DMS79 (cell line): ENCODE measurements at regions not wholly inside any gene's neighbourhood (a gene's known extent, or its start where the extent isn't known, plus 50 kb on each side); places are given as distances from the start of the nearest gene placed in this dataset.
A peak's percentile ranks its signal among the peaks of the same experiment; 100 is the strongest.
"Not testable (repeated sequence)": the region's sequence is repeated elsewhere in the genome, so short reads cannot be mapped to it uniquely, and the experiment has no call there.

ENCODE experiments used
- DNase-seq: peaks from one replicate; lab custom pipeline; 2025; lab: John Stamatoyannopoulos, UW

DNA sequence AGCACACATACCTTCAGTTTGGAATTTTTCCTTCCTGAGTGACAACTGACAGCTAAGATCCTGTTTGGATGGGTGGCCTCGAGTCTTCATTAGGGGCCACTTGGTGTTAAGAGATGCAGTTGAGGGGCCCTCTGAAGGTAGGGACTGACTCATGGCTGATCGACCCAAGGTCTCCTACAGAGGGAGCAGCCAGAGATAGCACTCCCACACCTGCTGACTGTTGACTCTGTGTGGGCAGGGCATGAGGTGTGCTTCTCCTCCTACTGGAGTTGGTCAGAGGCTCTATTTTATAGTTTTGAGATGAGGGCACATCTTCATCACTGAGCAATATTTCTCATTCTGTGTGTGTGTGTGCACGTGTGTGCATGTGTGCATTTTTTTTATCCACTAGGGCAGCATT lies 378.8 kb upstream of the PODXL start:
- no peak for DNase-seq

DNA sequence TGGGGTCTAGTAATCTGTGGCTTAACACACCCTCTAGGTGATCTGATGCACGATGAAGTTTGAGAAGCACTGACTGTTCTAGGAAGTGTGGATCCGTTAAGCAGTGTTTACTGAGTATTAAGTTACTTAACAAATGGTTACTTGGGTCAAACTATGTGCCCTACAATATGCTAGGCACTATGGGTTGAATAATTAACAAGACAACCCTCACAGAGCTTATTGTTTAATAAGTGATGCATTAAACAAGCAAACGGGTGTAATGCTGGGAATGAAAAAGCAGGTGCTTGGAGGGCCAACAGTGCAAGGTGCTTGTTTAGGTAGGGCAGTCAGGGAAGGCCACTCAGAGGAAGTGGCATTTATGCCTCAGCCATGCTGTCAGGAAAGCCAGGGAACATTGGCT lies 378.0 kb upstream of the PODXL start:
- DNase-seq: no peak

DNA sequence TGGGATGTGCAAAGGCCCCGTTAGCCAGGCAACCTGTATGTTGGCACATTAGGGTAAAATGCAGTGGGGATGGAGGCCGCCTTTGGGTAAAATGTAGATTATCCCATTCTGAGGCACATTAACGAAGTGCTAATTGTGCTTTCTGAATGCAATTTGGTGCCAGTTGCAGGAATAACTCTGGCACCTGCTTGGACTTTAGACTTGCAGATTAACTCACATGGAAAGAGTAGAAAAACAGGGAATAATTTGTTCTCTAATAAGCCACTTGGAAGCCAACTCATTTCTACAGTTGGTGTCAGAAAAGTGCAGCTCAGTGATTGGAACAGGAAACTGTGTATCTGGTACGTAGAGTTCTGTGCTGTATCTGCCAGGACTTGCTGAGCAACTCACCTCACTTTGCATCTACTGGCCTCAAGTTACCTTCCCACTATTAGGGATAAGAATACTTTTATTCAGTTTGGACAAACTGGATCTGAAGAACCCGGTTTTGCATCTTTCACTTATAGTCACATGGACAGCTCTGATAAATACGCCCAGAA lies 377.4 kb upstream of the PODXL start:
- DNase-seq: no peak

DNA sequence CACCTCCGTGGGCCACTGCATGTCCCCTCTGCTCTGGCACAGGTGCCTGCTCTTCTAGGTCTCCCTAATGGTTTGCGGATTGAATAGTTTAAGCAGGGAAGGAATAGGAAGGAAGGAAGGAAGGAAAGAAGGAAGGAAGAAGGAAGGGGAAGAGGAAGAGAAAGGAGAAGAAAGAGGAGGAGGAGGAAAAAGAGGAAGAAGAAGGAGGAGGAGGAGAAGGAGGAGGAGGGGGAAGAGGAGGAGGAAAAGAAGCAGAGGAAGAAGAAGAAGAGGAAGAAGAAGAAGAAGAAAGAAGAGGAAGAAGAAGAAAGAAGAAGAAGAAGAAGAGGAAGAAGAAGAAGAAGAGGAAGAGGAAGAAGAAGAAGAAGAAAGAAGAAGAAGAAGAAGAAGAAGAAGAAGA lies 376.8 kb upstream of the PODXL start:
- not testable (repeated sequence) for DNase-seq

DNA sequence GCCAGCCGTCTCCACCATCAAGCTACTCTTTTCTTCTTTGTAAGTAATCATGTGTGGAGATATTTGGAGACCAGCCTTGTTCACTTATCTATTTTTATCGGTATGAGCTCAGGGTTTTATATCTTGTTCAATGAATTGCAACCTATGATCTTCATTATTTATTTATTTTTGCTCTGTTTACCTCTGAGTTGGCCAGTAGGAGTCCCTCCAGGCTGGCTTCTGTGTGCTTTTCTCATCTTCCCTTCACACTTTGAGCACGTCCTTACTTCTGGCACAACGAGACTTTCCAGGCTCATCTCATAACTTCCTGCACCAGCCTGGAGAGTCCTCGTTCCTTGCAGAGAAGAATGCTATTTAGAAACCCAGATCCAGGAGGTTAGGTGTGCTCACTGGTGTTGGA lies 375.8 kb upstream of the PODXL start:
- no peak for DNase-seq

DNA sequence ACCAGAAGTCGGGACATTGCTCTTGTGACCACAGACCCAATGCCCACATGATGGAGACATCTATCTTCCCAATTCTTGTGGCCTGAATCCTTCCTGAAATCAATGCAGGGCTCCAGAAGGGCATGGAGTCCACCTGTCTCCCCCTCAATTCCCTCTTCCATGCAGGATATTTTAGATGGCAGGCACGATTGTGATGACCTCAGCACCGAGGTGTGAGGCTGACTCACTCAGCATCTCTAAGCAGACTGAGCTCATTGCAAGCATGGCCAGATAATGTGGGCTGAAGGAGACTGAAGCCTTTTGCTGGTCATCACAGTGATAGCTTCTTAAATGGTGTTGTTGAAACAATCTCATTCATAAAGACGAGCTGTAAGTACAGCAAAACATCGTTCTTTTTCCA lies 374.9 kb upstream of the PODXL start:
- no peak for DNase-seq

DNA sequence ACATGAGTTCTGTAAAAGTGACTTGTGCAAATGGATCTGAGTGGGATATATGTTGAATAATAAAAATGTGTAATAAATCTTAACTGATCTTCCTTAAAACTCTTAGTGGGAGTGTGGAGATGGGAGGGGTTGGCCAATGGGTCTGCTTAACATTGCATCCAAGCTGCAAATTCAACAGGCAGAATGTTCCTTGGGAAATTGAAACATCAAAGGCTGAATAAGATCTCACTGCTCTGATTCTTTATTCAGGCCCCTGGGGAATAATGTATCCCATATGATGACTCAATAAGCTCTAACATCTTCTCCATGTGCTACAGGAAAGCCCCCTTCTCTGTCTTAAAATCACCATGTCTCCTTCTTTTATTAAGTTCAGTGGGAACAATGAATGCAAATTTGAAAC lies 373.2 kb upstream of the PODXL start:
- DNase-seq: no peak

DNA sequence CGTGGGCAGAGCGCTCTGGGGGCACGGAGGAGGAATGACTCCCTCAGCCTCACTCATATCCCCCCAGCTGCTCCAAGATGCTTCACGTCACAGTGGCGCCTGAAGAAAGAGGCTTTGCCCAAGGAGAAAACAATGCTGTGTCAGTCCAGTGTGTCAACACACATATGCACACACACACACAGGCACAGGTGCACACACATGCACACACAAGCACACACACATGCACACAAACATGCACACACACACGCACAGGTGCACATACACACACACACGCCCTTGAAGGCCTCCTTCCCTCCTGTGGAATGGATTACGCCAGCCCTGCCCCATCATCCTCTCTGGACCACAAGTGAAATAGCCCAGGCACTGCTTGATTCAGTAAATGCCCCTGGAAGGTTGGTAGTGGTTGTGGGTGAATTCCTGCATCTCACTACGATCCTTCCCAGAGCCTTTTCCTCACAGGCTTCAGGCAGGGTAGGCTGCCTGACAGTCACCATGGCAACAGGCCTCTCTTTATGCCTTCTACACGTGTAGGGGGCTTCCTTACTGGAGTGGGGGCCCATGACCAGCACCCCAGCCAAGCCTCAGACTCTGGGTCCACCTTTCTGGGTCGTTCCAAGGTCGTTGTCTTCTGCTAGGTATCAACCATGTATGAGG lies 371.5 kb upstream of the PODXL start:
- DNase-seq: no peak

DNA sequence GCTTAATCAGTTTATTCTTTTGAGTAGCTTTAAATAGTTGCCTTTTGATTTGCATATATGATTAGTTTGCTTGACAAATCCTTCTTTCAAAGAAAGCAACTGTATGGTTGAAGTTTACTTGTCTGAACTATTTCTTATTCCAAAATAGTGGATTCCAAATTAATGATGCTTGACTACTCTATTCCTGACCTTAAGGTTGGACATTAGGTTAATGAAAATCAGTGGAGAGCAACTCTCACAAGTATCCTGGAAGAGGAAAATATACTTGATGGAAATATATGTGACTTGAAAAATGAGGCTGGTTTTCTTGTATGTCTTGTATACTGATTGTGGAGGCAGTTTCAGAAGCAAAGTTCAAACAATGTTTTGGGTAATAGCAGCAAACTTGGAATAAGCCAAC lies 369.2 kb upstream of the PODXL start:
- no peak for DNase-seq

DNA sequence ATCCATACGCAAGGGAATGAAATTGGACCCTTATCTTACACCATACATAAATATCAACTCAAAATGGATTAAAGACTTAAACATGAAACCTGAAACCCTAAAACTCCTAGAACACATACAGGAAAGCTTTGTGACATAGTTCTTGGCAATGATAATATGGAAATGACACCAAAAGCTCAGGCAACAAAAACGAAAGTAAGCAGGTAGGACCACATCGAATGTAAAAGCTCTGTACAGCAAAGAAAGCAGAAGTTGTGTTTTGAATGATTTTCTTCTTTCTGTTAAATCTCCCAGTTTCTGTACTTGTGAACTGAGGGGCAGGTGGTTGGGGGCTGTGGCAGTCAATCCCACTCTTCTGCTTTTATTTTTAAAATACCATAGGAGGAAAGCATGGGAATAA lies 368.4 kb upstream of the PODXL start:
- no peak for DNase-seq

DNA sequence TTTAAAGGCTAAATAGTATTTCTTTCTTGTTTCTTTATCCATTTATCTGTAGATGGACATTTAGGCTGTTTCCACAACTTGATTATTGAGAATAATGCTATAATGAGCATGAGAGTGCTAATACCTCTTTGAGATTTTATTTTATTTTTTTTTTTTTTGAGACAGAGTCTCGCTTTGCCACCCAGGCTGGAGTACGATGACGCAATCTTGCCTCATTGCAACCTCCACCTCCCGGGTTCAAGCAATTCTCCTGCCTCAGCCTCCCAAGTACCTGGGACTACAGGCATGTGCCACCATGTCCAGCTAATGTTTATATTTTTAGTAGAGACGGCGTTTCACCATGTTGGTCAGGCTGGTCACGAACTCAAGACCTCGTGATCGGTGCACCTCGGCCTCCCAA lies 366.5 kb upstream of the PODXL start:
- DNase-seq: not testable (repeated sequence)

DNA sequence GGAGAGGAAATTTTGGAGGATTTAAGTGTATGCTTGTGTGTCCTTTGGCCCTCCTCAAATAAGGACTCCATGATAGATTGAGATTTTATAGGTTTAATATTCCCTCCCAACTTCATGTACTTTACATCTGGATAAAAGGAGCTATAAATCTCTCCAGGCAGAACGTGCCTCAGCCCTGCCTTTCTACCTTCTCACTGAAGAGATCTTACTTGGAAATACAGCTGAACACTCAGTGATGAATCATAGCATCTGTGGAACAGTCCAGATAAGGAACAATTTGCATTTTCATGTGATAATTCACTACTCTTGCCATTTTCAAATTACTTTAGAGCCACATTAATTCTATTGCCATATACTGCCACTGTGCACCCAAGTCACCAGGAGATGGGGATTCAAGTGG lies 364.6 kb upstream of the PODXL start:
- peak; percentile 76 for DNase-seq

DNA sequence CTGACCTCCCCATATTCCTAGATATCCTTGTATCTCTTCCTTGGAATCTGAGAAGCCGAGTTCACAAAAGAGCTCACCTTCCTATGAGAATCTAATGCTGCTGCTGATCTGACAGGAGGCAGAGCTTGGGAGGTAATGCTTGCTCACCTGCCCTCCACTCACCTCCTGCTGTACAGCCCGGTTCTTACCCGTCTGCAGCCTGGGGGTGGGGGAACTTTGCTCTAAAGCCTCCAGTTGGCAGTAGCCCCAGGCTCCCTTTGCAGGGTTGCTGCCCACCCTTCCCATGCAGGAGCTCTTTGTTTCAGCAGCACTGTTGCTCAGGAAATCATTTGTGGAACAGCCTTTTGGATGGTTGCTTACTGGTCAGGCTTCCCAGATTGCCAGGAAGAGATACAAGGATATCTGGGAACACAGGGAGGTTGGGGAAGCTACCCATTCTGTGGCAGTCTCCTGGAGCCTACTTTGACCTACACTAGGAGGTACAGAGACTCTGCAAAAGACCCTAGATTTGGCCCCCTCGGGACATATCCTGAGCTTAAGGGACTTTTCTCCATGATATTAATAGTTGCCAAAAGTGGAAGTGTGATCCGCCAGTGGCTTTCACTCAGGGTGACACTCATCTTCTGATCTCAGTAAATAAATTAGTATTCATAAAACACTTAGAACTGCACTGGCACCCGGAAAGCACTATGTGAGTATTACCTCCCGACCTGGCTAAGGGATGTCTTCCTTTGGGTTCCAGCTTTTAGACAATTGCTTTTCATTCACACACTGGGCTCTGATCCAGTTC lies 363.7 kb upstream of the PODXL start:
- peak; percentile 82 for DNase-seq

DNA sequence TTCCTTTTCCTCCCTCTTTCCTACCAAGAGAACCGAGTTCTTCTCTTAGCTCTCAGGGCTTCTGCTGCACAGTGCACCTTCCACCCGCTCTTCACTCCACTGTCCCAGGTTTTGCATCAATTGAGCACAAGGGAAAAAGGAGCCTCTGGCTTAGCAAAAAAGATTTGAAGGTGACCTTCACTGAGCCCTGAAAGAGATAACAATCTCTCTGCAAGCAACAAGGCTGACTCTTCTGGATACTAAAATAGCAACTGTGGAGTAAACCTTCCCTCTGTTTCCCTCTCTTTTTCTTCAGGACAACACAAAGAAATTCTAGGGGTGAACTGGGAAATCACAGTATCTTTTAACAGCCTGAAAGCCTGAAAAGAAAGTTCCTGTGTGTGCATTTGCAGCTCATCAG lies 354.7 kb upstream of the PODXL start:
- DNase-seq: no peak

DNA sequence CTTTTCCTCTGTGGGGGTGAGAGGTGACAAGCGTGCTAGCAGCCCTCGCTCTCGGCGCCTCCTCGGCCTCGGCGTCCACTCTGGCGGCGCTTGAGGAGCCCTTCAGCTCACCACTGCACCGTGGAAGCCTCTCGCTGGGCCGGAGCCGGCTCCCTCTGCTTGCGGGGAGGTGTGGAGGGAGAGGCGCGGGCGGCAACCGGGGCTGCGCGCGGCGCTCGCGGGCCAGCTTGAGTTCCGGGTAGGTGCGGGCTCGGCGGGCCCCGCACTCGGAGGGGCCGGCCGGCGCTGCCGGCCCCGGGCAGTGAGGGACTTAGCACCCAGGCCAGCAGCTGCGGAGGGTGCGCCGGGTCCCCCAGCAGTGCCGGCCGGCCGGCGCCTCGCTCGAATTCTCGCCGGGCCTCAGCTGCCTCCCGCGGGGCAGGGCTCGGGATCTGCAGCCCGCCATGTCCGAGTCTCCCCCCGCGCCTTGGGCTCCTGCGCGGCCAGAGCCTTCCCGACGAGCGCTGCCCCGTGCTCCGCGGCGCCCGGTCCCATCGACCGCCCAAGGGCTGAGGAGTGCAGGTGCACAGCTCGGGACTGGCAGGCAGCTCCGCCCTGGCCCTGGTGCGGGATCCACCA lies 352.8 kb upstream of the PODXL start:
- DNase-seq: no peak

DNA sequence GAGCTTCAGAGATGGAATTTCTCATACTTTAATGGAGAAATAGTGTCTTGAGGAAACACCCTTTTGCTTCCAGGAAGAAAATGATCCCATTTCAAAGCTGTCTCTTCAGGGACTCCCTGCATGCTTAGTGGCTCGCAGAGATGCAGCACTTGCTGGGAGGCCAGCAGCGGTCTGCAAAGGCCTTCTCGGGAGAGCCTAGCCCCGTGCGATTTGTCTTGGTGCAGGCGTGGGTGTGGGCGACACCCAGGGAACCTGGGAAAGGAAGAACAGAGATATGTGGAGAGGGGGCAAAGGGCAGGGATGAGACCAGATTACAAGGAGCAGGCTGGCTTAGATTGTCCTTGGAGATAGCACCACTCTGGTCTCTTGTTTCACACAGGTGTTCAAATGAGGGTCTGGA lies 352.3 kb upstream of the PODXL start:
- no peak for DNase-seq

DNA sequence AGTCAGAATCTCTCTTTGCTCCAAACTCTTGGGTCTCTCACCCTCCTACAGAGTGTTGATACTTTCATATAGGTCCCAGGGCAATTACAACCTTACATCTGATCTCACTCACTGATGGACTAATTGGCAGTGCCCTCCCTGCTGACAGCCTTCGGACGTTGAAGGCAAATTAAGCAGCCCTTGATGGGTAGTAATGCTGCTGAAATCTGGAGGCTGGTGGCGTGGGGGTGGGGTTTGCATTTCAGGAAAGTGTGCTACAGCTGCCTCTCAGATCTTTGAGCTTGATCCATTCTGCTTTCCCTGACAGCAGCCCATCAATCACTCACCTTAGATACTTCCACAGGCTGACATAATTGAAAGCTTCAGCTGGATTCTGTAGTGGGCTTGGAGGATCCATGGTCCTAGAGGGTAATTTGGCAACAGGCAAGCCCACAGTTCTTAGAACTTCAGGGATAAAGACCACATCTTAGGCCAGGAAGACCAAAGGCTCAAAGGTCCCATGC lies 349.1 kb upstream of the PODXL start:
- no peak for DNase-seq

DNA sequence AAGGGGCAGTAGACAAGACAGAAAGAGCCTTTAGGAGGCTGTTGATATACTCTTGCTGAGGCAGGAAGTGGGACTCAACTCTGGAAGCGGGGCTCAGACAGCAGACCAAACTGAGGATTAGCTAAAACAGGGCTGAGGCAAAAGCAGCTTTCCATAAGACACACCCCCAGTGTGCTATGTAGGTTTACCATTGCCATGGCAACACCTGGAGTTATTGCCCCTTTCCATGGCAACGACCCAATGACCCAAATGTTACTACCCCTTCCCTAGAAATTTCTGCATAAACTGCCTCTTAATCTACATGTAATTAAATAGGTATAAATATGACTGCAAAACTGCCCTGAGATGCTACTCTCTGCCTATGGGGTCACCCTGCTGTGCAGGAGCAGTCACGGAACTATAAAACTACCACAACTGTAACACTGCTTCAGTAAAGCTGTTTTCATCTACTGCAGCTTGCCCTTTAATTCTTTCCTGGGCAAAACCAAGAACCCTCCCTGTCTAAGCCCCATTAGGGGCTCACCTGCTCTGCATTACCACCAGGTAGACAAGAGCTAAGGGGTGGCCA lies 348.4 kb upstream of the PODXL start:
- no peak for DNase-seq

DNA sequence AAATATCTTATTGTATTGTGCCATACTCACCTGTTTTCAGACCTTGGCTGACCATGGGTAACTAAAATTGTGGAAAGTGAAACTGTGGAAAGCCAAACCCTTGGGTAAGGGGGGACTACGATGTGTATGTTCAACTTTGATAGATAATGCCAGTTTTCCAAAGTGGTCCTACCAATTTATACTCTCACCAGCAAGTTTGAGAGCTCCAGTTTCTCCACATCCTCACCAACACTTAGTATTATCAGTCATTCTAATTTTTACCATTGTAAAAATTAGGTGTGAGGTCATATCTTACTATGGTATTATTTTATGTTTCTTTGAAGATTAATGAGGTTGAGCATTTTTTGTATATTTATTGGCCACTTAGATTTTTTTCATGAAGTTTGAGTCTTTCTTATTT lies 346.9 kb upstream of the PODXL start:
- no peak for DNase-seq

DNA sequence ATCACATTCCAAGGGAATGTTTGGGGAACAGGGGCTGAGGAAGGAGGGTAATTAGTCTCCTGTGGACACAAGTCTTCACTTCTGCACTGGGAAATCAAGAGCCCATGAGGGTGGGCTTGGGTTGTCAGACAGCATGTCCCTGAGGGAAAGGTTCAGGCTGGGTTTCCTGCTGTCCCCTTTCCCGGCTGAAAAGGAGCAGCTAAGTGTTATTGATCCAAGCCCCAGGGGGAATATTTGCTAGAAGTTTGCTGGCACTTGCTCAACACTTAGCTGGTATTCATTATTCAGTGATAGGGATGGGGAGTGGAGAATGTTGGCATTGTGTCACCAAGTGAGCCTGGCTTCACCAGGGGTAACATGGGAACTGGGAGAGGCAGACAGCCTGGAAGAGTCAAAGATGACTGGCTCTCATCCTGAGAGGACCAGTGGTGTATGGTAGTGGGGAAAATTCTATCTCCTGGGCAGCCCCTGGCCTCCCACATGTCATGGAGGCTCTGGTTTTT lies 344.4 kb upstream of the PODXL start:
- DNase-seq: no peak

DNA sequence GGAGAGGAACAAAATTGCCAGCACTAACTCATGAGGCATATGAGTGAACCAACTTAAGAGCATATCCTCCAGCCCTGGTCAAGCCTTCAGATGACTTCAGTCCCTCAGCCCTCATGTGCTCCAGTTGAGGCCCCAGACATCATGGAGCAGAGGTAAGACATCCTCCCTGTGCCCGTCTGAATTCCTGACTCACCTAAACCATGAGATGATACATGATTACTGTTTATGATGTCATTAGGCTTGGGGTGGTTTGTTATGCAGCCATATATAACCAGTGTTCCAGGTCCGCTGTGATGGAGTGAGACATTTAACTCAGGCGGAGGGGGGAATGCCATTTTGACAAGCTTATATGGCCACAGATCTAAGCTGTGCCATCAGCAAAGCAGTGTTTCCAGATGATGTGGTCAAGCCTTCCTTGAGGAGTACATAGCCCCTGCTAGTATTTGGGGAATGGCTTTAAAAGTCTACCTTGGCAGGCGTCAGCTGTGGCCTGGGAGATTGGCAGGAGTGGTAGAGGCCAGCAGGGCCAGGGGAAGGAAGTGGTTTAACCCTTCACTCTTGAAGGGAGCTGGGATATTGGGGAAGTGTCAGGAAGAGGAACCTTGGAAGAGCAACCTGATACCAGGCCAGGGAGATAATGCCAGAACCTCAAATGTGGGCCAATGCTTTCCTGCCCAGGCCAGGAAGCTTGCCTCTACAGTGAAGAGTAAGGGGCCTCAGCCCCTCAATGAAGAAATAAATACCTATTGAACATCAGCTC lies 343.0 kb upstream of the PODXL start:
- no peak for DNase-seq

DNA sequence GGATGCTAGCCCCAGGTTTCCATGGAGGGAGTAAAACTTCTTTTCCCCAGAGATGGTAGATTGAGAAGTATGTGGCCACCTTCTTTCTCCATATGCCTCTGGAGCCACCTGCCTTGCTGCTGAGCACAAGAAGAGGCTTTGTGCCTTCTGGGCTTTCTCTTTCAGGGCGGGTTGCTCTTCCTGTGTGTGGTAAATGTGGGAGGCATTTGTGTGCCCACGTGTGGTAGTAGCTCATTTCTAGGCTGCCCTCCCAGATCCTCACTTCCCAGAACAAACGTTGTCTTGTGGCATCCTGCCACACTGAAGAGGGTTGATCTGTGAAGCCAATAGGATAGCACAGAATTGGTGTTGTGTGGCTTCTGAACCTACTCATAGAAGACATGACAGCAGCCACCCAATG lies 342.0 kb upstream of the PODXL start:
- DNase-seq: no peak
